GM21528 (cell line): ENCODE measurements at regions not wholly inside any gene's neighbourhood (a gene's known extent, or its start where the extent isn't known, plus 50 kb on each side); places are given as distances from the start of the nearest gene placed in this dataset.
"Not testable (repeated sequence)": the region's sequence is repeated elsewhere in the genome, so short reads cannot be mapped to it uniquely, and the experiment has no call there.

ENCODE experiments used
- ATAC-seq: cut with Tn5 transposase; IDR thresholded peaks from one replicate; pipeline ENCODE4 v1.9.1; 2021; ENCODE audit warnings: mild to moderate bottlenecking, moderate library complexity; ENCODE audit not compliant: unreplicated experiment, low FRiP score

GRCh38 chr1:184889902-184890301 is 84.4 kb downstream of the NIBAN1 start:
- ATAC-seq: no peak

DNA sequence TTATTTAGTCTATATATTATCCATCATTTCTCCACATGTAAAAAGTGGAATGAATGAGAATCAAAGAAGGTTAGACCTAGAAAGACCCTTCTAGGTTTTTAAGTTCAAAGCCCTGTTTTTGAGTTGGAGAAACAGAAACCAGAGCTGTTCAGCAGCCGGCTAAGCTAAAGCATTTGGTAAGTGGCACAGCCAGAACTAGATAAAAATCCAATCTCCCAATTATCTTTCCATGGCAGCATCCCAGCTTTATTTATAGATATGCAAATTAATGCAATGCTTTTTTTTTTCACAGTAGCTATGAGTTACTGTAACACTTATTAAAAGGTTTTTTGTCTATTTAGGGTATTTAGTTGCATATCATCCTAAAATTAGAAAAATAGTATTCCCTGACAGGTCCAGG is 85.1 kb downstream of the NIBAN1 start:
- no peak for ATAC-seq

DNA sequence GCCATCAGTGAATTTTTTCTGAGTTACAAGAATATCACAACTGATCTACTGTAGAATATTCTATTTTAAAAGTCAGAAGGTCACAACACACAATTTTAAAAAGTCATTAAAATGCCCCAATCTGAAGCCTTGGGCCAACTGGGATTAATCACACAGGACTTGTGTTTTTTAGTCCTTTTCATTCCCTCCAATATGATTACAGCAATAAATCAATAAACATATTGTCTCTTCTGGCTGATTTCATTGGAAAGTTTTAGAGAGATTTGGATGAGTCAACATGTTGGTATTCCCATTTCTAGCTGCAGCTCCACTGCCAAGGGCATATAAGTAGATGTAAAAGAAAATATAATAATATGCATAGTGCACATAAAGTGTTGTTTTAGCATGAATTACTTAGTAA is 85.8 kb downstream of the NIBAN1 start:
- no peak for ATAC-seq

DNA sequence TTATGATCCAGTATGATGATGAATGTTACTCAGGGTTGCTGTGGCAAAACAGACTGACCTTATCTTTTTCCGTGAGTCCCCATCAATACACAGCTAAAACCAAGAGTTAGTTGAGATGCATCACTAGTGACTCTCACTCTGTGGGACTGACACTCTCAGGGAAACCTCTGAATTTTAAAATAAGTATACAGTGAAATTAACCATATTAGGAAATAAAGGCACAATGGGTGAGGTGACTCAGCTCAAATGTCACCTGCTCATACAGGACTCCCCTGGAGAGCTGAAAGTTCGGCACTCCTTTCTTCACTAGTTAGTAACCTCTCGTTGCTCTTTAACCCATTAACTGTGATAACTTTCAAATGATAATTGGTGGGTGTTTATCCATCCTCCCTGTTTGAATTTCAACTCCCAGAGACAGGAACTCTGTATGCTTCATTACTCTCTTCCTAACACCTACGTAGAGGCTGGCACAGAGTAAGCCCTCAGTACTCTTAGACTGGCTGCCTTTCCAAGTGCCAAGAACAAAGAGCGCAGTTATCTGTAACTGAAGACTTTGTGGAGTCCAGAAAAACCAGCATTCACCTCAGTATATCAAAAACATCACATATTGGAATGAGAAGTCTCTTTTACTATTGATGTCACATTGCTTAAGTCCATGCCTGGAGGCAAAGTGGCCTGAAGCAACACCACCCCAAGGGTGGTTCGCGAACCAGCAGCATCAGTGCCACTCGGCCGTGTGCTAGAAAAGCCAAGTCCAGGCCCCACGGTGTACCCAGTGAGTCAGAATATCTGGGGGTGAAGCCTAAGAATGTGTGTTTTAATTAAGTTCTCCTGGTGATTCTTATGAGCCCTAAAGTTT is 91.1 kb downstream of the NIBAN1 start:
- no peak for ATAC-seq

DNA sequence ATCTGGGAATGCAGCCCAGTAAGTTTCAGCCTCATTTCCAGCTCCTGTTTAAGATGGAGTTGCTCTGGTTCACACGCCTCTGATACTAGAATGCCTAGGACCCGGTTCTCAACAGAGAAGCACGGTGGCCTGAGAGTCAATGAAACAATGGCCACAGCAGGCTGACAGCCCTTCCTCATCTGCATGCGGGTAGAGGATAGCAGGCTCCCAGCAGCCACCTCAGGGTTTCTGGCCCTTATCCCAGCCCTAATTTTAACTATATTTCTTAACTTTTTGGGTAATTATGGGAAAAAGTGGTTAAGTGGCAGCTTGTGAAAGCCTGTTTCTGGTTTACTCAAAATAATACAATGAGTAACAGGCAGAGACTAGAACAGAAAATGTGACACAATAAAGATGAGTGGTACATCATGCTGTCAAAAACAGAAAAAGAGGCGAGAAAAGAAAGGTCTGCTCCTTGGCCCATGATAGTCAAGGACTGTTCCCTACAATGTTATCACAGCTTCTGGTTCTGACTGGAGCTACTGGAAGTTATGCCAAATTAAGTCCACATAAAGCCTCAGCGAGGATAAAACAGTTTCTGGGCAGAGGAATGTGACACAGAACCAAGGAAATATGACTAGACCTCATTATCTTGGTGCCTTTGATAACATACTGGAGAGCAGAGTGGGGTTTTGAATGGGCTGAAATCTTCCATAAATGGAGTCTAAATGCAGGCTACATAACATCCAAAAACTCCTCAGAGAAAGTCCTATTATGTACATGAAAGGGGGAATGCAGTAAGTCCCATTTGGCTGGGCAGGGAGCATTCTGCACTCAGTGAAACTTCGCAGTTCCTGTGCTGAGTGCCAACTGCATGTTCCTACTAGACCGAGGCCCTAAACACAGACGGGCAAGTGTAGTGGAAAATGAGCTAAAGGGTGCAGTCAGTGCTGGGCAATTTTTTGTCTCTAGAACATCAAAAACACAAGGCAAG is 92.1 kb downstream of the NIBAN1 start:
- ATAC-seq: peak; percentile 59

DNA sequence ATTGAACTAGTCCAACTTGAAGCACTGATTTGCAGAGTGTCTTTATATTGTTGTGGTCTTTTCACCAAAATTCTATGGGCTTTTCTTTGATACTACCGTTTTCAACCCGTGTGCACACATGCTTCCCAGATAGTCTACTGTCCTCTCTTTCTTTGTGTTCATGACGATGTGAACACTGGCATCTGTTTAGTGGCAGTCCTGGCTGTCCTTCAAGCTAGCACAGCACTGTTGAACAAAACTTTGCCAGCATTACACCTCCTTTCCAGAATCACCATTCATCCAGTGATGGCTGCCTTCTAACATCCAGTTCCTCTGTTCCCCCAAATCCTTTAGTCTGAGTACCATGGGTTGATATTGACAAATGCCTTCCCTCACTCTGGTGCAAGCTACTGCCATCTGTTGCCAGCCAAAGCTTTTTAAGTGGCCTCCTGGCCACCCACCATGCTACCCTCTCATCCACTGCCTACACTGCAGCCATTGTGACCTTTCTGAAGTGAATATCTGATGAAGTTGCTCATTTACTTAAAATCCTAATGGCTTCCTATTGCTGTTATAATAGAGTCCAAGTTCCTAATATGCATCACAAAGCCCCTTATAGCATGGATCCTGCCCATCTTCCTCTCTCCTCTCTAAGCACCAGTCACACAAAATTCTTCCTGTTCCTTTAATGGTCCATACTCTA is 94.3 kb downstream of the NIBAN1 start:
- ATAC-seq: no peak

GRCh38 chr1:184878602-184879001 is 95.7 kb downstream of the NIBAN1 start:
- no peak for ATAC-seq

- ATAC-seq: no peak
These were observed 96.3 kb downstream of the NIBAN1 start for GRCh38 chr1:184878002-184878401.

- not testable (repeated sequence) for ATAC-seq
These were observed 98.3 kb downstream of the NIBAN1 start for GRCh38 chr1:184876015-184876414.

DNA sequence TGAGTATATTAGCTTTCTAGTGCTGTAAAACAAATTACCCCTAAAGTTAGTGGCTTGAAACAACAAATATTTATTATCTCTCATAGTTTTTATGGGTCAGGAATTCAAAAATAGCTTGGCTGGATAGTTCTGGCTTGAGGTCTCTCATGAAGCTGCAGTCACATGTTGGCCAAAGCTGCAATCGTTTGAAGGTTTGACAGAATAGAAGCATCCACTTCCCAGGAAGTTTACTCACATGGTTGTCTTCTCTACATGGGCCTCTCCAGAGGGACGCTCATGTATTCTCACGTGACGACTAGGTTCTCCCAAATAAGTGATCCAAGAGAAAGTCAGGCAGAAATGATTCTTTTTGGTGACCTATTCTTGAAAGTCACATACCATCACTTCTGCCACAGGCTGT is 99.1 kb downstream of the NIBAN1 start:
- ATAC-seq: no peak

DNA sequence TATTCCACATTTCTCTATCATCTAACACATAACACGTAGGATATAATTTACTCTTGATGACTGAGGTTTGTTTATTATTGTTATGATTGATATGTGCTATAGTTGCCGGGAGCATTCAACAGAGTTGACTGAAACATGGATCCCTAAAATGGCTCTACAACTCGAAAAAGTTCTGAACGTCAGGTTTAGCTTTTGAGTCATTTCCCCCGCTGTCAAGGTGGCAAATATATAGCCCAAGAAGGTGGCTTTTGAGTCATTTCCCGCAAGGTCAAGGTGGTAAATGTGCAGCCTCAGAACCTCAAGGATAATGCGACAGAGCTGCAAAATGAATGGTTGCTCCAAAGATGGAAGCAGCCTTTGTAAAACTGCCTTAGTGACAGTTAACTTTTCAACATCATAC is 104.0 kb downstream of the NIBAN1 start:
- ATAC-seq: no peak

DNA sequence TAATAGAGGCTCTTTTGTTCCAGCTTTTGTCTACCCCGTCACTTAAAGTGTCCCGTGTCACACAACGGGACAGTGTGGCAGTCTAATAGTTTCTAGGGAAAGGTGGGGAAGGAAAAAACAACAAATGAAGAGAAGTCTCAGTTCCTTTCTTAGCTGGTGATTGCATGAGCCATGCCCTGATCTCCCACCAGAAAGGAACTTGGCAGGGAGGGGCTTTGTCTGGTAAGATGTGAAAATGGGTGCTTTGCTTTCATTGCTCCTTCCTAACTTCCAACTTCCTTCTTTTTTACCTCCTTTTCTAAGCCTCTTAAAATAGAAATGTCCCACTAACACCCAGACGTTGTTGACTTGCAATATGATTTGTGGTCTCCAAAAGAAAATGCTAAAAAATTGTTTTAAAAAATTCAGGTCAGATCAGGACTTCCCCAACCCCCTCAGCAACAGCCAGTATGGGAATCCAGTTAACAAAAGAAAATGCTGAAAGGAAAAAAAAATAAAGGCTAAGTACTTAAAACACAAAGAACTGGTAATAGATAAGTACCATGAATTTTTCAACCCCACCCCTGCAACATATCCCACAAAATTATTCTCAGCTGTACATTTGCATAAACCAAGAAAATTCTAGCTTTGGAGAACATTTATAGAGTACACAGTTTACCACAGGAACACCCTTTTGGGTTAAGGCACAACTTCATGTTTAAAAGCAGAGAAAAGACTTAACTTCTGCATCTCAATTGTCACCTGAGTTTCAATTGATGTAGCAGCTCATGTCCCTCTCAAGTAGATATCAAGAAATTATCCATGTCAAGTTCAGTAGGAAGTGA is 106.2 kb downstream of the NIBAN1 start:
- no peak for ATAC-seq

DNA sequence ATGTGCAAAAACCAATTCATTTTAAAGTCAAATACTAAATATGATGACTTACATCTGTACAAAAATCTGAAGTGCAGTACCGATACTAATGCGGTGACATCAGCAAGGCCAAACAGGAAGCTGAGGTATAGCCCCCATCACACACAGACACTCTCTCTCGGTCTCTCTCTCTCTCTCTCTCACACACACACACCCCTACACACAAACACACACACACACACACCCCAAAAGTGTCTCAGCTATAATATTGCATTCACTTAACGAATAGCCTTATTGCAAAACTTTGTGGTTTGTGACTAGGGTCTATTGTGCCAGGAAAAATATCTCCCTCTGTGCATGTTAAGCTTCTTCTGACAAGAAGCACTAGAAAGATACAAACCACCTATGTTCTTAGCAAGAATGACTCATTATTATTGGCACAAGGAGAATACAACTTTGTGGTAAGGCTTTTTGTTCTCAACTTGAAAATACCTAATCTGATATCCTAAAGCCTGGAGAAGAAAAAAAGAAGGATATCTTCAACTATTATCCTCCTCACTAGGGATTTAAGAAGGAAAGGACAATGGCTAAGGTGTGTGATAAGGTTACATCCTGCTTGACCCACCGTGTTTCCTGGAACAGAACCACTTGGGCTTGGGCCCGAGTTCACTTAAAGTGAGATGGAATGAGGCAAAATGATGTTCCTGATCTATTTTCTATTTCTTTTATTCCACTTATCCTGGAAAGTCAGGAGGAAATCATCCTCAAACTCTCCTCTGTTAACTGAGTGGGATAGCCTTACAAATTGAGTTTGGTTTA is 107.1 kb downstream of the NIBAN1 start:
- ATAC-seq: peak; percentile 96

DNA sequence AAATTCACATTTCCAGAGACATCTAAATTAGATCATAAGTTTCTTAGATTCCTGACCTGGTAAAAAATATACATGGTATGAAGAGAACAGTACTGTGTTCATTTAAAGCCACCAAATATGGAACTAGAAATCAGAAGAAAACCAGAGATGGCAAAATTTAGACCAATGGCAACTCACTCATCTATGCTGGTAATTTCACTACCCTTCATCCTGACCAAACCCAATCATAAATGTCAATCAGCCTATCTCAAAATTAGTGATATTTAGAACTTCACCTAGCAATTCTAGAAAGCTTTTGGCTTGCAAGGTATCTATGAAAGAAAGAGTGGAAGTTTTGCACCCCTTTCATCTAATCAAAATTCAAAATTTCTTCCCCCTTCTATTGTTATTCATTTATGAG is 107.7 kb downstream of the NIBAN1 start:
- ATAC-seq: peak; percentile 26

GRCh38 chr1:184865831-184866230 is 108.5 kb downstream of the NIBAN1 start:
- no peak for ATAC-seq

GRCh38 chr1:184861755-184862336 is 107.2 kb upstream of the EDEM3 start:
- no peak for ATAC-seq

- no peak for ATAC-seq
These were observed 106.5 kb upstream of the EDEM3 start for GRCh38 chr1:184860985-184861754.

- ATAC-seq: no peak
These were observed 105.9 kb upstream of the EDEM3 start for GRCh38 chr1:184860535-184860934.
